Astrocyte (in vitro differentiated cells and primary cell): ENCODE measurements at regions not wholly inside any gene's neighbourhood (a gene's known extent, or its start where the extent isn't known, plus 50 kb on each side); places are given as distances from the start of the nearest gene placed in this dataset.

Experiments
- DNase-seq: peaks from one replicate; pipeline ENCODE4 v3.0.0-alpha.2; 2010; ENCODE audit warnings: low read depth
- FAIRE-seq: peaks from 2 replicates; lab custom pipeline; 2011; peaks lifted over from hg19 to GRCh38; lab: Jason Lieb, UNC
- H2AFZ ChIP-seq: 2 replicates; pipeline ENCODE4 v1.6.0; 2012; ENCODE audit warnings: low read depth, low read length, inconsistent platforms
- H3K27ac ChIP-seq: 2 replicates; pipeline ENCODE4 v1.5.1; 2011; ENCODE audit warnings: low read depth, low read length, inconsistent platforms
- H3K27me3 ChIP-seq: 2 replicates; pipeline ENCODE4 v1.6.0; 2011; ENCODE audit warnings: low read length, inconsistent platforms; ENCODE audit not compliant: insufficient read depth
- H3K36me3 ChIP-seq: 2 replicates; pipeline ENCODE4 v1.5.1; 2011; ENCODE audit warnings: low read length, inconsistent platforms; ENCODE audit not compliant: insufficient read depth
- H3K4me1 ChIP-seq: 2 replicates; pipeline ENCODE4 v1.5.1; 2011; ENCODE audit warnings: low read length, inconsistent platforms; ENCODE audit not compliant: insufficient read depth
- H3K4me2 ChIP-seq: 2 replicates; pipeline ENCODE4 v1.6.0; 2012; ENCODE audit warnings: low read length, inconsistent platforms
- H3K4me3 ChIP-seq: 2 replicates; pipeline ENCODE4 v1.5.1; 2011; ENCODE audit warnings: low read depth, mild to moderate bottlenecking, low read length, inconsistent platforms; ENCODE audit not compliant: insufficient read depth
- H3K79me2 ChIP-seq: 2 replicates; pipeline ENCODE4 v1.6.0; 2012; ENCODE audit warnings: mild to moderate bottlenecking, low read length, inconsistent platforms; ENCODE audit not compliant: insufficient read depth
- H3K9ac ChIP-seq: 2 replicates; pipeline ENCODE4 v1.6.0; 2012; ENCODE audit warnings: mild to moderate bottlenecking, low read length, inconsistent platforms
- H3K9me3 ChIP-seq: 2 replicates; pipeline ENCODE4 v1.5.1; 2012; ENCODE audit warnings: low read depth, mild to moderate bottlenecking, low read length, inconsistent platforms; ENCODE audit not compliant: insufficient read depth
- H4K20me1 ChIP-seq: 2 replicates; pipeline ENCODE4 v1.6.0; 2012; ENCODE audit warnings: low read length, inconsistent platforms; ENCODE audit not compliant: insufficient read depth
- H3K27ac Mint-ChIP-seq: one replicate; pipeline ENCODE4 v1.8.0; 2021; ENCODE audit warnings: mild to moderate bottlenecking, mixed read lengths; ENCODE audit not compliant: unreplicated experiment
- H3K27me3 Mint-ChIP-seq: one replicate; pipeline ENCODE4 v1.8.0; 2021; ENCODE audit warnings: low read depth, mixed read lengths; ENCODE audit not compliant: unreplicated experiment
- H3K36me3 Mint-ChIP-seq: one replicate; pipeline ENCODE4 v1.8.0; 2021; ENCODE audit warnings: low read depth, mixed read lengths; ENCODE audit not compliant: unreplicated experiment
- H3K4me1 Mint-ChIP-seq: one replicate; pipeline ENCODE4 v1.8.0; 2021; ENCODE audit warnings: low read depth, mixed read lengths; ENCODE audit not compliant: unreplicated experiment
- H3K4me3 Mint-ChIP-seq: one replicate; pipeline ENCODE4 v1.8.0; 2021; ENCODE audit warnings: mild to moderate bottlenecking, moderate library complexity, mixed read lengths; ENCODE audit not compliant: unreplicated experiment
- H3K9me3 Mint-ChIP-seq: one replicate; pipeline ENCODE4 v1.8.0; 2021; ENCODE audit warnings: mild to moderate bottlenecking, mixed read lengths; ENCODE audit not compliant: unreplicated experiment
- EZH2 ChIP-seq: IDR thresholded peaks from 2 replicates; pipeline ENCODE4 v1.6.1; 2012; ENCODE audit warnings: mild to moderate bottlenecking, low read length, inconsistent platforms; ENCODE audit not compliant: insufficient read depth
- TF ChIP-seq, protein P1 (sequence below): IDR thresholded peaks from 2 replicates; pipeline ENCODE4 v1.5.1; 2011; ENCODE audit warnings: low read depth, mild to moderate bottlenecking, inconsistent platforms, low read length, moderate library complexity; ENCODE audit not compliant: insufficient read depth

DNA sequence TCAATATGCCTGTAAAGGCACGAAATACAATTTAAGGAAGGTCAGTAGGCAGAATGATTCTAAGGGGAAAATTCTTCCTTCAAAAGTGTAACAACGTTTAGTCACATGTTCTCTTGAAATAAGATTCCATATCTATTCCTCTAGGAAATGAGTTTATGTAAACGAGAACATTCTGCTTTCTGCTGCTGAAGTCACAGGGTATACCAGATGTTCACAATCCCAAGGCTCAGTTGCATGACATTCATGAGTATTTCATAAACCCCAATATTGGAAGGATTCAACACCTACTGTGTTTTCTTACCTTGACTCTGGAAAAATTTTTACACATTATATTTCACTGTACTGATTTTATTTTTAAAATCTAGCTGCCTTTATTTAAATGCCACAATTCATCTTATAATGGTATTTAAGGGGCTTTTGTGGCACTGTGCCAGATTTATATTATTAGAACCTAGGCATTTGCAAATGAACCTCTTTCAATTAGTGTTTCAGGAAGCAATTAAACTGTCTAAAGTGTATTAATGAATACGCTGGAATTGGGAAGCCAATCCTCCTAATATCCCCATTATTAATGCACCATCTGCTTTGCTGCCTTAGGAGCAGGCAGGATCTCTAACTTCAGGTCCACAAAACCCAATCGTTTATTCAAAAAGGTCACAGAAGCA is 542.6 kb upstream of the KLHL29 start:
- H3K36me3 ChIP-seq = no peaks in the 10 kb centered on the region
- peaks cover 4% of the 10 kb centered on the region for H3K9me3 ChIP-seq
- no peak for FAIRE-seq
- H3K4me3 Mint-ChIP-seq = no peak overlapping the region
- H2AFZ ChIP-seq = no peak overlapping the region
- H3K79me2 ChIP-seq = no peaks in the 10 kb centered on the region
- H3K9ac ChIP-seq = no peak overlapping the region
- no peaks in the 10 kb centered on the region for H3K9me3 Mint-ChIP-seq
- H3K4me1 ChIP-seq = no peaks in the 10 kb centered on the region
- TF ChIP-seq, protein P1, sequence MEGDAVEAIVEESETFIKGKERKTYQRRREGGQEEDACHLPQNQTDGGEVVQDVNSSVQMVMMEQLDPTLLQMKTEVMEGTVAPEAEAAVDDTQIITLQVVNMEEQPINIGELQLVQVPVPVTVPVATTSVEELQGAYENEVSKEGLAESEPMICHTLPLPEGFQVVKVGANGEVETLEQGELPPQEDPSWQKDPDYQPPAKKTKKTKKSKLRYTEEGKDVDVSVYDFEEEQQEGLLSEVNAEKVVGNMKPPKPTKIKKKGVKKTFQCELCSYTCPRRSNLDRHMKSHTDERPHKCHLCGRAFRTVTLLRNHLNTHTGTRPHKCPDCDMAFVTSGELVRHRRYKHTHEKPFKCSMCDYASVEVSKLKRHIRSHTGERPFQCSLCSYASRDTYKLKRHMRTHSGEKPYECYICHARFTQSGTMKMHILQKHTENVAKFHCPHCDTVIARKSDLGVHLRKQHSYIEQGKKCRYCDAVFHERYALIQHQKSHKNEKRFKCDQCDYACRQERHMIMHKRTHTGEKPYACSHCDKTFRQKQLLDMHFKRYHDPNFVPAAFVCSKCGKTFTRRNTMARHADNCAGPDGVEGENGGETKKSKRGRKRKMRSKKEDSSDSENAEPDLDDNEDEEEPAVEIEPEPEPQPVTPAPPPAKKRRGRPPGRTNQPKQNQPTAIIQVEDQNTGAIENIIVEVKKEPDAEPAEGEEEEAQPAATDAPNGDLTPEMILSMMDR = no peak
- TF ChIP-seq EZH2 = no peak
- no peak for DNase-seq
- H3K4me1 Mint-ChIP-seq = no peaks in the 10 kb centered on the region
- H3K4me2 ChIP-seq = no peak overlapping the region
- H3K27ac ChIP-seq = no peak overlapping the region
- H3K27me3 ChIP-seq = no peaks in the 10 kb centered on the region
- no peak overlapping the region for H3K4me3 ChIP-seq
- H3K27me3 Mint-ChIP-seq = peaks cover 7% of the 10 kb centered on the region
- no peaks in the 10 kb centered on the region for H3K36me3 Mint-ChIP-seq
- H4K20me1 ChIP-seq = no peaks in the 10 kb centered on the region
- H3K27ac Mint-ChIP-seq = no peak overlapping the region

DNA sequence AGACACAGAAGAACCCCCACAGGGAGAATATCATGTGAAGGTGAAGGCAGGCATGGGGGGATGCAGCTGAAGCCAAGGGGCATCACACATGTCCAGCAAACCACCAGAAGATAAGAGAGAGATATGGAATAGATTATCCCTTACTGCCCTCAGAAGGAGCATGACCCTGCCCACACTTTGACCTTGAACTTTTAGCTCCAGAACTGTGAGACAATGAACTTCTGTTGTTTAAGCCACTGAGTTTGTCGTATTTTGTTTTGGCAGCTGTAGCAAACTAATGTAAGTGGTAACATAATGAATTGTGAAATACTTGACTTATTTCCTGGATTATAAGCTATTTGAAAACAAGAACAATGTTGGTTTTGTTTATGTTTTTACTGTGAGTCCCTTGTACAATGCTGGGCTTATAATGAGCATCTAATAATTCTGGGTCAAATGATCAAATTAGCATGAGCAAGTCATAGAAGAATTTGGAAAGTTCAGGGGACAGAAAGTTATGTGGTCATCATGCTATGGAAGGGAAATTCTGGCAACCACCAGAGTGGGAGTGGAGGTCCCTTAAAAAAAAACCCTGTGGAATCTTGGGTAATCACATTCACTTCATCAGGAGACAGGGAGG is 541.0 kb upstream of the KLHL29 start:
- TF ChIP-seq, protein P1 = no peak
- no peaks in the 10 kb centered on the region for H3K9me3 Mint-ChIP-seq
- H3K4me1 Mint-ChIP-seq = no peaks in the 10 kb centered on the region
- no peaks in the 10 kb centered on the region for H3K27me3 ChIP-seq
- no peak overlapping the region for H3K4me3 ChIP-seq
- FAIRE-seq (no peak), DNase-seq (no peak)
- H2AFZ ChIP-seq = no peak overlapping the region
- H3K9me3 ChIP-seq = peaks cover 4% of the 10 kb centered on the region
- peaks cover 7% of the 10 kb centered on the region for H3K27me3 Mint-ChIP-seq
- no peaks in the 10 kb centered on the region for H4K20me1 ChIP-seq
- H3K27ac ChIP-seq = no peak overlapping the region
- no peaks in the 10 kb centered on the region for H3K4me1 ChIP-seq
- no peaks in the 10 kb centered on the region for H3K36me3 Mint-ChIP-seq
- no peak overlapping the region for H3K9ac ChIP-seq
- H3K36me3 ChIP-seq = no peaks in the 10 kb centered on the region
- H3K4me3 Mint-ChIP-seq = no peak overlapping the region
- H3K4me2 ChIP-seq = no peak overlapping the region
- H3K27ac Mint-ChIP-seq = no peak overlapping the region
- no peaks in the 10 kb centered on the region for H3K79me2 ChIP-seq

DNA sequence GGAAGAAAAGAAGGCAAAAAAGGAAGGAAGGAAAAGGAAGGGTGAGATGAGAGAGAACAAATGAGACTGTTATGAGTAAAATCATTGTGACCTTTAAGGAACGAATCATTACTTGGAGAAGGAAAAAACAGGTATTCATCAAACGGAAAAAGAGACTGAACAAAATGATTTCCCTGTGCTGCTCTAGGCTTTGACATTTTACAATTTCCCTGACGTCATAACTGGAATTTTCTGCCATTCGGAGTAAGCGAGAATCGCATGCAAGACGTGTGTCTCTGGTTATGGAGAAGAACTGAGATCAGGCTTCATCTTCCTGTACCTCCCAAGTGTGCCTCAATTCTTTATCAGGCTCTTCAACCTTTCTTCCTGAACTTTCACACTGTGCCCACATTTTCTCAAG is 534.7 kb upstream of the KLHL29 start:
- no peak overlapping the region for H3K4me3 Mint-ChIP-seq
- no peaks in the 10 kb centered on the region for H3K36me3 Mint-ChIP-seq
- H3K9me3 ChIP-seq = peaks cover 3% of the 10 kb centered on the region
- peaks cover 3% of the 10 kb centered on the region for H3K9me3 Mint-ChIP-seq
- no peaks in the 10 kb centered on the region for H4K20me1 ChIP-seq
- H3K36me3 ChIP-seq = no peaks in the 10 kb centered on the region
- H3K79me2 ChIP-seq = no peaks in the 10 kb centered on the region
- no peak overlapping the region for H3K27ac Mint-ChIP-seq
- H3K4me1 Mint-ChIP-seq = no peaks in the 10 kb centered on the region
- no peak overlapping the region for H3K9ac ChIP-seq
- H2AFZ ChIP-seq = no peak overlapping the region
- TF ChIP-seq EZH2 = no peak
- TF ChIP-seq, protein P1 = no peak
- DNase-seq (no peak), FAIRE-seq (no peak)
- no peaks in the 10 kb centered on the region for H3K27me3 ChIP-seq
- H3K4me3 ChIP-seq = no peak overlapping the region
- H3K27me3 Mint-ChIP-seq = no peaks in the 10 kb centered on the region
- H3K27ac ChIP-seq = no peak overlapping the region
- H3K4me1 ChIP-seq = no peaks in the 10 kb centered on the region
- no peak overlapping the region for H3K4me2 ChIP-seq
